ENCODE measurements at regions not wholly inside any gene's neighbourhood (a gene's known extent, or its start where the extent isn't known, plus 50 kb on each side); places are given as distances from the start of the nearest gene placed in this dataset.

GRCh38 chr6:147078602-147079001 is 125.6 kb upstream of the STXBP5 start:
- TF ChIP-seq CTCF (conservative IDR thresholded peaks at IDR 0.05 in 1 of 2, IDR thresholded peaks at IDR 0.05 in 1 of 2; ENCODE audit: low read depth in 1 of 2, low read length in 2 of 2), result no peak
- no peak for TF ChIP-seq EZH2 (IDR thresholded peaks at IDR 0.05; ENCODE audit: low read length, missing control alignments)
